SHP77 (cell line): ENCODE measurements at regions not wholly inside any gene's neighbourhood (a gene's known extent, or its start where the extent isn't known, plus 50 kb on each side); places are given as distances from the start of the nearest gene placed in this dataset.

Experiments used
- DNase-seq, 2 experiments: peaks; one replicate each; lab custom pipeline; 2025; lab: John Stamatoyannopoulos, UW

DNA sequence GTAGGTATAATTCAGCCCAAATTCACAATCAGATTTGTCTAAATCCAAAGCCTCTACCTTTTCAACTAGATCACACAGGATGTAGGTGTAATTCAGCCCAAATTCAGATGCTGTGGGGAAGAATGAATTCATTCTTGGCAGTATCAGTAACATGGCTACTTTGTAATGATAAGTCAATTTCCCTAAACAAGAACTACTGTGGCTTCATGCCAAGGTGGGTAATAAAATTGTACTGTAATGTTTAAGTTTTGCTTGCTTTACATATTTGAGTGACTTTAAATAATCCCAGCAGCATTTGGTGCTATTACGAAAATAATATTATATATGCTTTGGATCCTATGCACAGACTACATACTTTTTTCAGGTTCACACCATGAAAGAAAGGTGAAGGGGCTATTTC is 239.1 kb downstream of the HDGFL1 start:
- DNase-seq = no peak

DNA sequence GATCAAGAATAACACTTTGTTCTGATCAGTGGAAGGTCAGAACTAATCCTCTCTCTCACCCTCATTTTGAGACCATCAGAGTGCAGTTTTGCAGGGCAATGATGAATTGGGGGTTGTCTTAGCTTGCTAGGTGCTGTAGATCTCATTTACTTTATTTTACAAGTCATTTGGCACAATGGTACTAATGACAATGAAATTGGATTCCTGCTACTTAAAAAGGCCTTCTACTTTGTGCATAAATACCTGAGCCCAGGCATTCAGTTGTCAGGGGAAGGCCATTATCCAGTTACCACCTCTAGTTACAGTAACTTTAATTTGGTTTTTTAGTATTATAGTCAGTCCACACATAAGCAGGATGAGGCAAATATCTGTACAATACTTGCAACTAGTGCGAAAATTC is 240.0 kb downstream of the HDGFL1 start:
- no peak for DNase-seq

DNA sequence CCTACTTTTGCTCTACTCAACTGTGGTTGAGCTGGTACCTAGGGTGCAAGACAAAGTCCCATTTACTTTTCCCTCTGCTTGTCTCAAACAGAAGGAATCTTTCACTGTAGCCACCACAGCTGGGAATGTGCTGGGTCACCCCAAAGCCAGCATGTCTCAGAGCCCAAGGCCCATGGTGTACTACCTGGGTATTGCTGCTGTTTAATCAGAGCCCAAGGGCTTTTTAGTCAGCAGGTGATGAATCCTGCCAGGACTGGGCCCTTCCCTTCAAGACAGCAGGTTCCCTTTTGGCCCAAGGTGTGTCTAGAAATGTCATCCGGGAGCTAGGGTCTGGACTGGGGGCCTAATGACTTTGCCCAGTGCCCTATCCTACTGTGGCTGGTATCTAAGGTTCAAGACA is 249.8 kb downstream of the HDGFL1 start:
- no peak for DNase-seq

DNA sequence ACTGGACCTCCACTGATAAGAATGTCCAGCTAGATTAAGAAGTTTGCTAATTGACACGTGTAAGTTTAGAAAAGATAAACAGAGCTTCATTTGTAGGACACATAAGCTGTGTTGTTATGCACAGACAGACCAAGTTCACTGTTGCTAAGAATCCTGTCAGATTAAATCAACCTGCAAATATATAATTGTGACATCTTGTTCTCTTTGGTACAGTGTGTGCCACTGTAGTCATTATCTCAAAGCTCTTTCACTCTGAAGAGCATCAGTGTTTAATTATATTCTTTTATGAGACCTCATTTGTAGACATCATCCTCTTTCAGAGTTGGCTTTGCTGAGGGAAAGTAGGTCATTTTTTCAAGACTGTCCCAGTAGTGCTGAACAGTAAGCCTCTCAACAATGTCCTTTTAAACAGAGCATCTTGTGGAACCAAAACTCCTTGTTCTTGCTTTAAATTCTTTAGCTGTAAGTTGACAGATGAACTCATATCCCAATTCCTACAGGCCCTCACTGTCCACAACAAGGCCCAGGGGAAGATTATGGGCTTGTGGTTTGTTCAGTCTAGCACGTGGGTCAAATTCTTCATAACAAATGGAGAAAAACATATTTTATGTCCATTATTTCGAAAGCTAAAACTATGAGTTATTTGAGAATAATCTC is 252.4 kb downstream of the HDGFL1 start:
- no peak for DNase-seq

- no peak for DNase-seq
These were observed 255.8 kb downstream of the HDGFL1 start for GRCh38 chr6:22825210-22825609.

DNA sequence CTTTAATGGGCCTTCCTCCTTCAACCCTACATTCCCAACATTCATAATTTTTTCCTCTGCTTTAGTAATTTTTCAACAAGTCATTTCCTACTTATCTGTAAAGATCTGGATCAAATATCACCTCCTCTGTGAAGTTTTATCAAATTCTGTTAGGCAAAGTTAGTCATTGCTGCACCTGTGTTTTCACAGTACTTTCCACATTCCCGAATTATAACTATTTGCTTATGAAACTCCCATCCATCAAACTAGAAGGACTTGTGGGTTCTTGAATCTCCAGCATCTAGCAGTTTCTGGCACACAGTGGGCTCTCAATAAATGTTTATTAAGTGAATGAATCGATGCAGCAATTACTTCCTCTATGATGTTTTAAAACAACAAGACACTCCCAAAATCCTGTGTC is 257.6 kb downstream of the HDGFL1 start:
- DNase-seq = no peak

- DNase-seq = no peak
These were observed 258.4 kb downstream of the HDGFL1 start for GRCh38 chr6:22827760-22828159.

- DNase-seq = peak; percentile 48 to 74
These were observed 259.1 kb downstream of the HDGFL1 start for GRCh38 chr6:22828179-22829062.

GRCh38 chr6:22829070-22829469 is 259.7 kb downstream of the HDGFL1 start:
- DNase-seq = no peak

DNA sequence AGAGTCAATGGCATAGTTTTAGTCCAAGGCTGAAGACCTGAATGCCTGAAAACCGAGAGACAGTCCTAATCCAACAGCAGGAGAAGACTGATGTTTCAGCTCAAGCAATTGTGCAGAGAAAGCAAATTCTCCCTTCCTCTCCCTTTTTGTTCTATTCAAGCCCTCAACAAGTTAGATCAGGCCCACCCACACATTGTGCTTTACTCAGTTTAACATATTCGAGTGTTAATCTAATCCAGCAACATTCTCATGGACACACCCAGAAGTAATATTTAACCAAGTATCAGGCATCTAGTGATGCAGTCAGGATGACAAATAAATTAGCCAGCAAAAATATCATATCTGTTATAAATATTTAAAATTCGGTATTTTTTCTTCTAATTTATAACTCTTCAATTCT is 261.1 kb downstream of the HDGFL1 start:
- DNase-seq = no peak

DNA sequence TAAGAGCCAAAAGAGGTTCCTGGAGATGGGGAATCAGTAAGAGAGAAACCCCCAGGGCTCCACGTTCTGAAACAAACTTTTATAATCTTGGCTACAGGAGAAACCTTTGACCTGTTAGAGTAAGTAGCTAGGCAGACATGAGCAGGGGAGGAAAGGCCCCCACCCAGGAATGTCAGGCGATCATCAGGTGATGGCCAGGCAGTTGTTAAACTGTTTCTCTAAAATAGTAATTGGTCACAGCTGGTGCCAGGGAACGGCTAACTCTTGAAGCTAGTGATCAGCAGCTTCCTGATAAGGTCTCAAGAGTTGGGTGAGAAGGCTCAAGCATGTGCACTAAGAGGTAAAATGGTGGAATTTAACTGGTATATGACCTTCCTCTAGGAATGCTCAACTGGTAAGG is 263.8 kb downstream of the HDGFL1 start:
- no peak for DNase-seq

DNA sequence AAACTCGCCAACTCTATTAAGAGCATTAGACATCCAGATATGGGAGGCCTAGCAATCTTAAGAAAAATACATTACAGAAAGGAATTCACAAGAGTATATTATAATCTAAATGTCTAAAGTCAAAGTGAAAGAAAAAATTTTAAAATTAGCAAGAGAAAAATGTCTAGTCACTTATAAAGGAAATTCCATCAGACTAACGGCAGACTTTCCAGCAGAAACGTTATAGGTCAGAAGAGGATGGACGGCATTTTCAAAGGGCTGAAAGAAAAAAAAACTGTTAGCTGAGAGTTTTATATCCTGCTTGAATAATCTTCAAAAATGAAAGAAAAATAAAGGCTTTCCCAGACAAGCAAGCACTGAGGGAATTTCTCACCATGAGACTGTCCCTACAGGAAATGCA is 269.0 kb downstream of the HDGFL1 start:
- DNase-seq = no peak

GRCh38 chr6:22845467-22845866 is 276.1 kb downstream of the HDGFL1 start:
- DNase-seq = no peak

DNA sequence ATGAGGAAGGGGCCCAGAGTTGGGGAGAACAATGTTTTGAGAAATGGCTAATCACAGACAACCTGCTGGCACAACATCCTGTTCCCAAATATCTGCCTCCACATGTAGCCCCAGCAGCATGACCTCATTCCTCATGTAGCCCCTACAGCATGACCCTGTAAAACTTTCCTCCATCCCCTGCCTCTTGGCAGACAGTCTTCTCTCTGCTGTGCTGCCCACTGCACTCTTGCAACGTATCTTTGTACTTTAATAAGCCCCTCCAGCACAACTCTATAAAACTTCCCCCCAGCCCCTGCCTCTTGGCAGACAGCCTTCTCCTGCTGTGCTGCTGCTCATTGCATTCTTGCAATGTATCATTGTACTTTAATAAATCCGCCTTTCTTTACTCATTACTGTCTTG is 278.8 kb downstream of the HDGFL1 start:
- no peak for DNase-seq

- no peak for DNase-seq
These were observed 280.6 kb downstream of the HDGFL1 start for GRCh38 chr6:22849921-22850320.

DNA sequence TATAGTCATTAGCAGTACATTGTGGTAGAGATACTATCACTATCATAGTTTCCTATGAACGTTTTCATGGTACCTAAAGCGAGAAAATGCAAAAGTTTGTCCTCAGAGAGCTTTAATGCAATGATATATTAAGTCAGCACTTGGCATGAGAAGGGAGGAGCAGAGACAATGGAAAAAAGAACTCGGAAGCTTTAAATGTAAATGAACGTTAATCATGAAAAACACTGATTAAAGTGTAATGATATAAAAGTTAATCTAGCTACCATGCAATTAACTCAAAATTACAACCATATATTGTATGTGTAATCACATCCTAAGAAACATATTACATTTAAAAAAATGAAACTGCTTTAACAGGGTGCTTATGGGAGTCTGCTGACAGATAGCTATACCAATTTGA is 282.7 kb downstream of the HDGFL1 start:
- no peak for DNase-seq

DNA sequence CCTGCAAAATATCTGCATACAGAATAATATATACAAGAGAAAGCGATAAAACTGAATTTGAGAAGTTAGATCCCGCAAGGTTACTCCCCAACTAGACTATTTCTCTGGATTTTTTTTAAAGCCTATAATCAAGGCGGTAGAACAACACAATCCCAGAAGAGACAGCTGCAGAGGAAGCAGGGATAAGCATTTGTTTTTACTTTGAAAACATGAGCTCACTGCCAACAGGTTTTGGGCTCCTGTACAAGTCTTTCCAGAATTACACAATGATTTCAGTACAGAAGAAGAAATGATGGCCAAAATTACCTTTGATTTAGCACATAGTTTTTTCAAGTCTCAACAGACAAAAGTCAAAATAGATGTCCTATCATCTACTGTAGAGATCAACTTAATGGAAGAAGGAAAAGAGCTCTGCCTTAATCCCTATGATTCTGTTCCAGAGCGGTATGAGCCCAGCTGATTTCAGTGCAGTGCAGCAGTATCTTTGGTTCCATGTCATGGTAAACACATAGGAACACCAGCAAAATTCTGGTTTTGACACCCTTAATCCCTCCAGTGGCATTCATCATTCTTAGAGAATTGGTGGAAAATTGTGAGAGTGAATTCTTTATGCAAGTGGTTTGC is 304.3 kb downstream of the HDGFL1 start:
- DNase-seq = no peak

DNA sequence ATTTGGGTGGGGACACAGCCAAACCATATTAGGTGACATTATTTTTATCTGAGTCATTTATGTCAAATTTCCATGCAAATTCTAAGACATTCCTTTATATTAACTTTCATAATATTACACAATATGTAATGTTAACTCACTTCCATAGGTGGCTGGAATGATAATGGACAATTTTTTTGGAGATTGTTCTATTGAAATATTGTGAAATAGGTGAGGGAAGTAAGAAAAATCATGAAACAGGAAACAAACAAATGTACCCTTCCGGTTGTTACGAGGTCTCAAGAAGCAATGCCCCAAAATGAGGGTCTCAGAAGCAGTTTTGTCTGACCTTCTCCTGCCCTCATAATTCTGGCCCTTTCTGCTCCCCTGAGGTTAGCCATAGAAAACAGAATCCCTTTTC is 306.5 kb downstream of the HDGFL1 start:
- no peak for DNase-seq

DNA sequence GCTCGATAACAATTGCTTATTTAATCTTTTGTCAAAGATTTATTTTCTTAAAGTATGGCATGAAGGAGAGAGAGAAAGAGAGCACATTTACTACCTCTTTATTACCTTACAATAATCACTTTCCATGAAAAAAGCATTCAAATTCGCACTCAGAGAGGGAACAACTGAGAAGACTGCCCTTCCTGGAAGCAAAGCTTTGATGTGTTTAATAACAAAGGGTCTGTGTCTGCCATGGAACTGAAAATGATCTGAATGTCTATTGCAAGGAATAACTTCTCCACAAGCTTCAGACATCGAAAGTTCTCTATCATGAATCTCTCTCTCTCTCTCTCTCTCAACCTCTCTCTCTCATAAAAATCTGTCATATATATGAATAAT is 308.9 kb downstream of the HDGFL1 start:
- DNase-seq = no peak

GRCh38 chr6:22878706-22879105 is 309.3 kb downstream of the HDGFL1 start:
- no peak for DNase-seq

DNA sequence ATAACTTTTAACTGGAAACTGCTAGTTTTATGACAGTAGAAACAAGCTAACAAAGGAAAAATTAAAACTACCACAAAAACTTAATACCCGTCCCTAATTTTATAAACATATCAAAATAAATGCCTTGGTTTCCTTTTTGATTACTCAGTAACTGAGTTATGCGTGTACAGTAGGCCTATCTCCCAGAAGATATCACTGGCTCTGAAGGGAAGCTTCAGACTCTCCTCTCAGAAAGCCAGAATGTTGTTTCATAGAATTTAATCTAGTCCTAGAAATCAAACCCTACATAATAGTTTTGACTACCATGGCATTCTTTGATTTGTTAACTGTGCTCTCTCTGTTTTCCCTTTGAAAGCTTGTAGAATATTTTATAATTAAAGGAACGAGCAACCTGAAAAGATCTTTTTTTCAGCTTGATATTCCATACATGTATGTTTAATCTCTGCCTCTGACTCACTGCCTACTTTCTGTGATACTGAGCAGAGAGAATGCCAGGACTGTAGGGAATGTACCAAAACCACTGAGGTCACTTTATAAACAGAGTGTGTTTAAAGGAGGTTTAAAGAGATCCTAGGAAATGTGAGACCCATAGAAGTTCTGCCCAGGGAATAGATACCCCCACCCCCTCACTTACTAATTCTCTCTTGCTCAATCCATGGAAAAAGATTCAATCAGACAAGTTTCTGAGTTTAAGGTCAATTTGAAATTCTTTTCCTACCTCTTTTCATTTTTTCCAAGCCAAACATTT is 311.5 kb downstream of the HDGFL1 start:
- no peak for DNase-seq

GRCh38 chr6:22882581-22882980 is 313.2 kb downstream of the HDGFL1 start:
- no peak for DNase-seq
